Spleen (tissue), 11 donors: ENCODE measurements at regions not wholly inside any gene's neighbourhood (a gene's known extent, or its start where the extent isn't known, plus 50 kb on each side); places are given as distances from the start of the nearest gene placed in this dataset.
"Not testable (repeated sequence)": the region's sequence is repeated elsewhere in the genome, so short reads cannot be mapped to it uniquely, and the experiment has no call there.

Experiments used
- DNase-seq: peaks from one replicate; pipeline ENCODE4 v3.0.0-alpha.2; 2020
- H3K27ac ChIP-seq, 8 donors: fragments of 200-600 bp; sonication (generic) in 7 of 8; 1 replicate in 4 of 8; 2 replicates in 4 of 8; pipeline versions ENCODE4 v1.5.0 to v1.8.0; 2016 to 2021; ENCODE audit warnings: inconsistent platforms in 4 of 8, mild to moderate bottlenecking in 4 of 8, moderate library complexity in 1 of 8
- H3K27me3 ChIP-seq, 7 donors: fragments of 200-600 bp; sonication (generic) in 6 of 7; replicated peaks in 1 of 7; 1 replicate in 4 of 7; 2 replicates in 3 of 7; pipeline versions ENCODE4 v1.5.0 to v1.8.0; 2016 to 2021; ENCODE audit warnings: inconsistent platforms in 3 of 7, mild to moderate bottlenecking in 1 of 7
- H3K36me3 ChIP-seq, 6 donors: fragments of 200-600 bp; sonication (generic) in 5 of 6; 1 replicate in 4 of 6; 2 replicates in 2 of 6; pipeline versions ENCODE4 v1.5.0 to v1.8.0; 2016 to 2021; ENCODE audit warnings: inconsistent platforms in 2 of 6
- H3K4me1 ChIP-seq, 6 donors: fragments of 200-600 bp; sonication (generic) in 5 of 6; 1 replicate in 3 of 6; 2 replicates in 3 of 6; pipeline versions ENCODE4 v1.5.0 to v1.8.0; 2016 to 2021; ENCODE audit warnings: inconsistent platforms in 3 of 6
- H3K4me3 ChIP-seq, 8 donors: fragments of 200-600 bp; sonication (generic) in 7 of 8; 1 replicate in 4 of 8; 2 replicates in 4 of 8; pipeline versions ENCODE4 v1.5.0 to v1.8.0; 2016 to 2021; ENCODE audit warnings: inconsistent platforms in 4 of 8, mild to moderate bottlenecking in 4 of 8, moderate library complexity in 2 of 8
- H3K9me3 ChIP-seq, 8 donors: fragments of 200-600 bp; sonication (generic) in 7 of 8; 1 replicate in 4 of 8; 2 replicates in 4 of 8; pipeline versions ENCODE4 v1.5.0 to v1.8.0; 2016 to 2021; ENCODE audit warnings: inconsistent platforms in 4 of 8
- CTCF ChIP-seq, 11 experiments: fragments of 200-600 bp in 7 of 11; fragments of 450-650 bp in 4 of 11; sonication (generic) in 4 of 11; IDR thresholded peaks in 8 of 11; conservative IDR thresholded peaks in 3 of 11; 1 replicate in 7 of 11; 2 replicates in 4 of 11; pipeline versions ENCODE4 v1.4.0 to v1.8.0; 2016 to 2021; ENCODE audit warnings: antibody characterized with exemption in 11 of 11, inconsistent platforms in 4 of 11, mild to moderate bottlenecking in 1 of 11
- POLR2A ChIP-seq, 3 donors: fragments of 450-650 bp; IDR thresholded peaks; one replicate each; pipeline ENCODE4 v1.5.1; 2017; ENCODE audit warnings: antibody characterized with exemption in 3 of 3, mild to moderate bottlenecking in 1 of 3
- POLR2AphosphoS5 ChIP-seq, 3 donors: sonication (generic); formaldehyde crosslinking; IDR thresholded peaks; one replicate each; pipeline ENCODE4 v1.5.1; 2017; ENCODE audit warnings: antibody characterized with exemption in 3 of 3
- WGBS, 5 donors: extraction: QIAGEN DNeasy Blood & Tissue Kit in 3 of 5; methylation state at CpG; one replicate each; pipeline versions ENCODE4 v1.1.5 to v1.1.7; 2013 to 2018; 5-methylcytosine and 5-hydroxymethylcytosine counted together
- intact Hi-C: fragments of 100-400 bp; cut with DNase I; formaldehyde crosslinking; loops from one replicate; pipeline ENCODE4 v1.15.0; 2023; ENCODE audit warnings: low total_unique reads
- donor health status: healthy with polysubstance abuse.
- donor health status: DM: no; HTN: no; CAD: no; lungs with moderate emphysema.
- donor health status: DM: no; HTN: no; CAD: no.
- donor health status: Bipolar disorder and iron deficiency.
- donor health status: healthy.
- donor health status: DM: no; HTN: no; CAD: no.
- donor health status: DM: yes; HTN: yes; CAD: no.

DNA sequence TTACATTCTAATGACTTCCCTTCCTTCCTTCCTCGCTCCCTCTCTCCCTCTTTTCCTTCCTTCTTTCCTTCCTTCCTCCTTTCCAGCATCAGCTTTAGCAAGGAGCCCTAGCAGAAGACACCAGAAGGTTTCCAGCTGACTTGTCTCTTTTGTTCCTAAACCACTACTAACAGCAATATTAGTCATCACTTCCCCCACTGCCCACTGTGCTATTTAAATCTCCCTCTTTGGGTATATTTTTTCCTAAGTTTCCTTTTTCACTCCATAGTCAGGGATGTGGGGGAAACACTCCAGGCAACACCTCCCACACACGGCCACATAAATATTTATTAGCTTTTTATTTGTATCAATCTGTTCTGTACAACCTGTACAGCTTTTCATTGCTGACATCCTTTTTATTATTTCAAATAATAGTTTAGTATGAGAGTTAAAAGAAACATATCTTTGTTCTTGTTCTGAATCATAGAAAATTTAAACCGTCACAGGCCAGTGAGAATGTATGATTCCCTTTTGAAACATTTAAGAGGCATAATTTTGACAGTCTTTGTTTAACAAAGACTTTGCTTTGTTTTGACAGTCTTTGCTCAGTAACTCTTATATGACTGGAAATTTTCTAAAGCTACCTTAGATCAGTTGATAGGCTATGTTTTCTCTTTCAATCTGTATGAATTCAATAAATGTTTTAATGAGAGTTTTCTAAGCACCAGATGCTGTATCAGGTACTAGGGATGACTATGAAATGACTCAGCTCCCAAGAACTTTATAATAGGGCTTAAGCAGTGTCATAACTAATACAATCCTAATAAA lies 167.9 kb downstream of the POTEB3 start:
- 45 to 53% (median 49%) methylated on average over 3 of the region's 3 CpGs for WGBS, 5 donors
- H3K27me3 ChIP-seq, DNase-seq, H3K9me3 ChIP-seq, H3K36me3 ChIP-seq, H3K4me1 ChIP-seq, H3K27ac ChIP-seq, intact Hi-C loops, H3K4me3 ChIP-seq: not testable (repeated sequence)

DNA sequence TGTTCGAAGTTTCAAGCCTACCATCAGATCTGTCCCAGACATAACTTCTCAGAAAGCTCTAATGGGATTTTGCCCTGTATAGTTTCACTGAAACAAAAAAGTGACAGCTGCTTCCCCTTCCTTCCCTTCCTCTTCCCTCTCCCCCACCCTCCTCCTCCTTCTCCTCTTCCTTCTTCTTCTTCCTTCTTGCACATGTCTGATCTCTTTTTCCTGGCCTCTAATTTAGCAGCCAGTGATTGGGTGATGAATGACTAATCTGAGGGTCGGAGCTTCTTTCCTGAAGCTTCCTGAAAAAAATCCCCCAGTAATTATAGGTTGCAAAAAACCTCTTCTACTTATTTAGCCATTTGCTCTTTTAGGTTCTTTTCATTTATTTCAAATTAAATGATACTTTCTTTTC lies 168.7 kb downstream of the POTEB3 start:
- no peak overlapping the region for H3K4me3 ChIP-seq
- no peak for DNase-seq
- no peak for TF ChIP-seq POLR2AphosphoS5 (IDR thresholded peaks at IDR 0.05)
- no peak for TF ChIP-seq CTCF (IDR thresholded peaks at IDR 0.05 in 8 of 11, conservative IDR thresholded peaks at IDR 0.05 in 3 of 11)
- no peak for TF ChIP-seq POLR2A (IDR thresholded peaks at IDR 0.05)
- intact Hi-C loops: no loop called here
- 35 to 65% (median 38%) methylated on average over 2 of the region's 2 CpGs for WGBS, 5 donors
- H3K36me3 ChIP-seq: no peaks in the 10 kb centered on the region
- H3K4me1 ChIP-seq: peaks cover 0 to 12% (median 0%) of the 10 kb centered on the region in 6 donors
- H3K27ac ChIP-seq: no peak overlapping the region
- H3K27me3 ChIP-seq: no peaks in the 10 kb centered on the region
- H3K9me3 ChIP-seq: no peaks in the 10 kb centered on the region

- intact Hi-C loops: no loop called here
- Histone ChIP-seq H3K36me3 (no peaks in the 10 kb centered on the region), H3K27ac (no peak overlapping the region), H3K4me3 (no peak overlapping the region), H3K4me1 (peaks cover 0 to 12% (median 0%) of the 10 kb centered on the region in 6 donors), H3K27me3 (no peaks in the 10 kb centered on the region), H3K9me3 (no peaks in the 10 kb centered on the region)
- 14 to 64% (median 53%) methylated on average over 3 of the region's 3 CpGs for WGBS, 5 donors
- no peak for DNase-seq
- no peak for TF ChIP-seq CTCF (IDR thresholded peaks at IDR 0.05 in 8 of 11, conservative IDR thresholded peaks at IDR 0.05 in 3 of 11)
Measured at GRCh38 chr15:21270474-21270873, 169.8 kb downstream of the POTEB3 start.

- H3K4me3 ChIP-seq, H3K27me3 ChIP-seq, DNase-seq, H3K9me3 ChIP-seq, H3K36me3 ChIP-seq, H3K27ac ChIP-seq, intact Hi-C loops: not testable (repeated sequence)
- WGBS, 5 donors: 72 to 86% (median 78%) methylated on average over 4 of the region's 4 CpGs
- H3K4me1 ChIP-seq: peaks cover 0 to 12% (median 0%) of the 10 kb centered on the region in 6 donors
Measured at GRCh38 chr15:21269673-21270072, 170.6 kb downstream of the POTEB3 start.

DNA sequence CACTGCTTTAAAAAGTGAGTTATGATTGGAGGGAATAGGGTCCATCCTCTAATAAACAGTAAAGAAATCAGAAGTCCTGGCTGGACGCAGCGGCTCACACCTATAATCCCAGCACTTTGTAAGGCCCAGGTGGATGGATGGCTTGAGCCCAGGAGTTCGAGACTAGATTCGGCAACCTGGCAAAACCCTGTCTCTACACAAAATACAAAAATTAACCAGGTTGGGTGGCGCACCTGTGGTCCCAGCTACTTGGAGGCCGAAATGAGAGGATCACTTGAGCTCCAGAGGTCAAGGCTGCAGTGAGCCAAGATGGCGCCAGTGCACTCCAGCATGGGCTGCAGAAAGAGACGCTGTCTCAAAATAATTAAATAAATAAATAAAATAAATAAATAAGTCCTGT lies 171.2 kb downstream of the POTEB3 start:
- Histone ChIP-seq H3K4me1 (peaks cover 0 to 12% (median 0%) of the 10 kb centered on the region in 6 donors), H3K4me3 (no peak overlapping the region), H3K9me3 (no peaks in the 10 kb centered on the region), H3K36me3 (no peaks in the 10 kb centered on the region), H3K27me3 (no peaks in the 10 kb centered on the region), H3K27ac (no peak overlapping the region)
- TF ChIP-seq CTCF (IDR thresholded peaks at IDR 0.05 in 8 of 11, conservative IDR thresholded peaks at IDR 0.05 in 3 of 11): no peak
- no peak for TF ChIP-seq POLR2A (IDR thresholded peaks at IDR 0.05)
- TF ChIP-seq POLR2AphosphoS5 (IDR thresholded peaks at IDR 0.05): no peak
- WGBS, 5 donors: 78 to 86% (median 82%) methylated on average over 8 of the region's 8 CpGs
- DNase-seq: no peak
- intact Hi-C loops: no loop called here
